Chondrocyte (in vitro differentiated cells): ENCODE measurements at regions not wholly inside any gene's neighbourhood (a gene's known extent, or its start where the extent isn't known, plus 50 kb on each side); places are given as distances from the start of the nearest gene placed in this dataset.

Source experiments
- DNase-seq: peaks from one replicate; pipeline ENCODE4 v3.0.0; 2021; ENCODE audit warnings: mixed read lengths, low spot score
- H3K27ac Mint-ChIP-seq: one replicate; pipeline ENCODE4 v1.8.0; 2021; ENCODE audit warnings: mild to moderate bottlenecking, moderate library complexity, mixed read lengths; ENCODE audit not compliant: unreplicated experiment
- H3K27me3 Mint-ChIP-seq: 2 replicates; pipeline ENCODE4 v1.8.0; 2021; ENCODE audit warnings: low read depth, mixed read lengths
- H3K36me3 Mint-ChIP-seq: 2 replicates; pipeline ENCODE4 v1.8.0; 2021; ENCODE audit warnings: low read depth, mixed read lengths
- H3K4me1 Mint-ChIP-seq: 2 replicates; pipeline ENCODE4 v1.8.0; 2021; ENCODE audit warnings: low read depth, mild to moderate bottlenecking, mixed read lengths
- H3K4me3 Mint-ChIP-seq: one replicate; pipeline ENCODE4 v1.8.0; 2021; ENCODE audit warnings: mild to moderate bottlenecking, moderate library complexity, mixed read lengths; ENCODE audit not compliant: unreplicated experiment
- H3K9me3 Mint-ChIP-seq: 2 replicates; pipeline ENCODE4 v1.8.0; 2021; ENCODE audit warnings: low read depth, mixed read lengths
- TF ChIP-seq, protein P1 (sequence below): fragments of 200-600 bp; sonication (generic); IDR thresholded peaks from 2 replicates; pipeline ENCODE4 v1.5.0; 2021; ENCODE audit warnings: antibody characterized with exemption, mild to moderate bottlenecking, moderate library complexity

- Mint-ChIP-seq H3K9me3 (peaks cover 9% of the 10 kb centered on the region), H3K4me1 (peaks cover 41% of the 10 kb centered on the region), H3K36me3 (no peaks in the 10 kb centered on the region), H3K4me3 (no peak overlapping the region), H3K27ac (peak overlapping the region; percentile 78), H3K27me3 (no peaks in the 10 kb centered on the region)
- TF ChIP-seq, protein P1, sequence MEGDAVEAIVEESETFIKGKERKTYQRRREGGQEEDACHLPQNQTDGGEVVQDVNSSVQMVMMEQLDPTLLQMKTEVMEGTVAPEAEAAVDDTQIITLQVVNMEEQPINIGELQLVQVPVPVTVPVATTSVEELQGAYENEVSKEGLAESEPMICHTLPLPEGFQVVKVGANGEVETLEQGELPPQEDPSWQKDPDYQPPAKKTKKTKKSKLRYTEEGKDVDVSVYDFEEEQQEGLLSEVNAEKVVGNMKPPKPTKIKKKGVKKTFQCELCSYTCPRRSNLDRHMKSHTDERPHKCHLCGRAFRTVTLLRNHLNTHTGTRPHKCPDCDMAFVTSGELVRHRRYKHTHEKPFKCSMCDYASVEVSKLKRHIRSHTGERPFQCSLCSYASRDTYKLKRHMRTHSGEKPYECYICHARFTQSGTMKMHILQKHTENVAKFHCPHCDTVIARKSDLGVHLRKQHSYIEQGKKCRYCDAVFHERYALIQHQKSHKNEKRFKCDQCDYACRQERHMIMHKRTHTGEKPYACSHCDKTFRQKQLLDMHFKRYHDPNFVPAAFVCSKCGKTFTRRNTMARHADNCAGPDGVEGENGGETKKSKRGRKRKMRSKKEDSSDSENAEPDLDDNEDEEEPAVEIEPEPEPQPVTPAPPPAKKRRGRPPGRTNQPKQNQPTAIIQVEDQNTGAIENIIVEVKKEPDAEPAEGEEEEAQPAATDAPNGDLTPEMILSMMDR = no peak
- no peak for DNase-seq
Observed at GRCh38 chr12:66915306-66915904, 236.5 kb upstream of the GRIP1 start.

- no peaks in the 10 kb centered on the region for H3K36me3 Mint-ChIP-seq
- TF ChIP-seq, protein P1 = no peak
- H3K4me1 Mint-ChIP-seq = peaks cover 41% of the 10 kb centered on the region
- H3K27ac Mint-ChIP-seq = peak overlapping the region; percentile 32
- no peak for DNase-seq
- peaks cover 9% of the 10 kb centered on the region for H3K9me3 Mint-ChIP-seq
- H3K4me3 Mint-ChIP-seq = no peak overlapping the region
- H3K27me3 Mint-ChIP-seq = no peaks in the 10 kb centered on the region
Observed at GRCh38 chr12:66916189-66916588, 237.3 kb upstream of the GRIP1 start.

DNA sequence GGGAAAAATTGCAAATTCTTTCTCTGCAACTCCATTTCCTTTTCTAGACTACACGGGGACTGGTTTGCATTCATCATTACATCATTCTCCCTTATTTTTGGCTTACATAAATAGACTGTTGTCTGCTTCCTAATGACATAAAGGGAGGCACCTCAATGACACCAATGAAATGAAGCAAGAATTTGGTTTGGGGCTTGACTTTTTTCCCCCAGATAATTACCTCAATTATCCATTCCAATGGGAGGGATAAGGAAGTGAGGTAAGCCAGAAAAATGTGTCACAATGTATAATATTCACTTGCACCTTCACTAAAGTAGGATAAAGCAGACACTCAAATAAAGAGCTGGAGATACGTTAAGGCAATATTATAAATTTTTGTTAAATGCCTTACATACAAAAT is 240.6 kb upstream of the GRIP1 start:
- H3K27me3 Mint-ChIP-seq = no peaks in the 10 kb centered on the region
- H3K36me3 Mint-ChIP-seq = no peaks in the 10 kb centered on the region
- peaks cover 43% of the 10 kb centered on the region for H3K4me1 Mint-ChIP-seq
- H3K9me3 Mint-ChIP-seq = no peaks in the 10 kb centered on the region
- H3K27ac Mint-ChIP-seq = no peak overlapping the region
- H3K4me3 Mint-ChIP-seq = no peak overlapping the region
- TF ChIP-seq, protein P1 = no peak
- no peak for DNase-seq

DNA sequence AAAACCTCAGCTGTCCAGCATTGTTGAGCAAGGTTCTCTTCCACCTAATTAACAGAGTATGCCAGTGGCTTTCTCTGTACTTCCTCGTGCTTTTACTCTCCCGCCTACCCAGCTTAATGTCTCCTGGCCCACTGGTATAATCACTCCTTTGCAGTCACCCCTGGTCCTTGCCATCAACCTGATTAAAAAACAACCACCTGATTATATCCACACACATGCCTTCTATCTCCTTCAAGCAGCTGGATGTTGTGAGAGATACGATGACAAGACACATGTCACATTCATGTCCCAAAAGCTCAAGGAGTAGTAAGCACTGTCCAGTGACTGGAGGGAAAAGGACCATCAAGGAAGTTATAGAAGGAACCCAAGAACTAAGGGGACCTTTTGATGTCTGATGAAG is 241.3 kb upstream of the GRIP1 start:
- H3K27ac Mint-ChIP-seq = no peak overlapping the region
- DNase-seq = no peak

DNA sequence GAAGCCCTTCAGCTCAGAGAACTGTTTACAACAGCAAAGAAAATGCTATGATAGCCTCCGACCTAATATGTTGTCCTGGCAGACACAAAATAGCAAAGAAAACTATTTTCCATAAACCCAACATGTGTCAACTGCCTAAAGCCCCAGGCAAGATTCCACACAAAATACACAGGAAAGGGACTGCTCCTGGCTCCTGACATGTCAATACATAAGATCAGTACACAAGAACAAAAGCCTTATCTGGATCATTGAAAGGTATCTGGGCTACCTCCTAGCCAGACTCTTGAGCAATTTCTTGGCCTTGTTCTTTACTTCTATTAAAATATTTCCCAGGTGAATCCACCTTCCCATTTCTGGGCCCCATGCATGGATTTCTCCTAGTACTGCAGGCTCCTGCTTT is 242.3 kb upstream of the GRIP1 start:
- Mint-ChIP-seq H3K36me3 (no peaks in the 10 kb centered on the region), H3K4me3 (no peak overlapping the region), H3K27me3 (no peaks in the 10 kb centered on the region), H3K27ac (no peak overlapping the region), H3K4me1 (peaks cover 27% of the 10 kb centered on the region), H3K9me3 (no peaks in the 10 kb centered on the region)
- TF ChIP-seq, protein P1 = no peak
- DNase-seq = no peak

More for the DNA sequence above, 241.3 kb upstream of the GRIP1 start:
- H3K36me3 Mint-ChIP-seq = no peaks in the 10 kb centered on the region
- no peaks in the 10 kb centered on the region for H3K9me3 Mint-ChIP-seq
- peaks cover 37% of the 10 kb centered on the region for H3K4me1 Mint-ChIP-seq
- TF ChIP-seq, protein P1 = no peak
- H3K27me3 Mint-ChIP-seq = no peaks in the 10 kb centered on the region
- H3K4me3 Mint-ChIP-seq = no peak overlapping the region
